ENCODE measurements at regions not wholly inside any gene's neighbourhood (a gene's known extent, or its start where the extent isn't known, plus 50 kb on each side); places are given as distances from the start of the nearest gene placed in this dataset.
A peak's percentile ranks its signal among the peaks of the same experiment; 100 is the strongest.
"Not testable (repeated sequence)": the region's sequence is repeated elsewhere in the genome, so short reads cannot be mapped to it uniquely, and the experiment has no call there.

GRCh38 chr9:96062031-96062430 lies 186.5 kb downstream of the ERCC6L2 start:
- Histone ChIP-seq H3K27me3 (no peaks in the 10 kb centered on the region), H3K27ac (peak overlapping the region; percentile 32), H3K9me3 (no peaks in the 10 kb centered on the region), H3K36me3 (no peaks in the 10 kb centered on the region), H3K4me3 (no peak overlapping the region), H3K4me1 (no peaks in the 10 kb centered on the region), H3K9ac (ENCODE audit: low read depth in 2 of 2, low read length in 2 of 2) (no peak overlapping the region)
- no peak for TF ChIP-seq CTCF (IDR thresholded peaks at IDR 0.05)
- no peak for DNase-seq
- intact Hi-C loops (cut with DNase I) = no loop called here

GRCh38 chr9:96061293-96061987 lies 185.9 kb downstream of the ERCC6L2 start:
- Histone ChIP-seq H3K36me3 (no peaks in the 10 kb centered on the region), H3K9me3 (no peaks in the 10 kb centered on the region), H3K4me3 (no peak overlapping the region), H3K9ac (ENCODE audit: low read depth in 2 of 2, low read length in 2 of 2) (no peak overlapping the region), H3K27ac (peak overlapping the region; percentile 32), H3K4me1 (no peaks in the 10 kb centered on the region), H3K27me3 (no peaks in the 10 kb centered on the region)
- no peak for DNase-seq
- TF ChIP-seq CTCF (IDR thresholded peaks at IDR 0.05) = peak; percentile 44
- intact Hi-C loops (cut with DNase I) = no loop called here

- H3K4me1 ChIP-seq = no peaks in the 10 kb centered on the region
- no peak overlapping the region for H3K27ac ChIP-seq
- H3K9ac ChIP-seq (ENCODE audit: low read depth in 2 of 2, low read length in 2 of 2) = no peak overlapping the region
- no peaks in the 10 kb centered on the region for H3K9me3 ChIP-seq
- no peaks in the 10 kb centered on the region for H3K36me3 ChIP-seq
- TF ChIP-seq CTCF (IDR thresholded peaks at IDR 0.05) = no peak
- no peak for DNase-seq
- H3K4me3 ChIP-seq = no peak overlapping the region
- intact Hi-C loops (cut with DNase I) = no loop called here
- no peaks in the 10 kb centered on the region for H3K27me3 ChIP-seq
These were observed 182.7 kb downstream of the ERCC6L2 start for GRCh38 chr9:96058218-96058617.

GRCh38 chr9:96057155-96057554 lies 181.7 kb downstream of the ERCC6L2 start:
- Histone ChIP-seq H3K9me3 (no peaks in the 10 kb centered on the region), H3K4me3 (no peak overlapping the region), H3K27me3 (no peaks in the 10 kb centered on the region), H3K36me3 (no peaks in the 10 kb centered on the region), H3K4me1 (no peaks in the 10 kb centered on the region), H3K9ac (ENCODE audit: low read depth in 2 of 2, low read length in 2 of 2) (no peak overlapping the region), H3K27ac (no peak overlapping the region)
- intact Hi-C loops (cut with DNase I) = no loop called here
- TF ChIP-seq CTCF (IDR thresholded peaks at IDR 0.05) = no peak
- no peak for DNase-seq

- Histone ChIP-seq H3K36me3 (no peaks in the 10 kb centered on the region), H3K4me3 (no peak overlapping the region), H3K9me3 (no peaks in the 10 kb centered on the region), H3K27ac (no peak overlapping the region), H3K9ac (ENCODE audit: low read depth in 2 of 2, low read length in 2 of 2) (peak overlapping the region in 1 of 2 donors; percentile 12), H3K4me1 (no peaks in the 10 kb centered on the region), H3K27me3 (no peaks in the 10 kb centered on the region)
- no peak for DNase-seq
- TF ChIP-seq CTCF (IDR thresholded peaks at IDR 0.05) = no peak
- intact Hi-C loops (cut with DNase I) = no loop called here
These were observed 180.7 kb downstream of the ERCC6L2 start for GRCh38 chr9:96056226-96056625.

GRCh38 chr9:96054248-96054647 lies 178.8 kb downstream of the ERCC6L2 start:
- H3K4me1 ChIP-seq; H3K9ac ChIP-seq (ENCODE audit: low read depth in 2 of 2, low read length in 2 of 2); DNase-seq; H3K4me3 ChIP-seq; H3K36me3 ChIP-seq; intact Hi-C loops (cut with DNase I); H3K27me3 ChIP-seq; H3K27ac ChIP-seq; H3K9me3 ChIP-seq: not testable (repeated sequence)
